Tibial artery (tissue), 4 donors: ENCODE measurements at regions not wholly inside any gene's neighbourhood (a gene's known extent, or its start where the extent isn't known, plus 50 kb on each side); places are given as distances from the start of the nearest gene placed in this dataset.

Experiments used
- DNase-seq, 2 donors: peaks; one replicate each; pipeline ENCODE4 v3.0.0-alpha.2; 2019
- H3K27ac ChIP-seq, 2 donors: fragments of 200-600 bp; sonication (generic) in 1 of 2; 1 replicate in 1 of 2; 2 replicates in 1 of 2; pipeline ENCODE4 v1.5.1; 2018 to 2019; ENCODE audit warnings: mild to moderate bottlenecking in 1 of 2
- H3K27me3 ChIP-seq, 2 donors: fragments of 200-600 bp; sonication (generic) in 1 of 2; one replicate each; pipeline versions ENCODE4 v1.5.1 to v1.6.0; 2016 to 2019
- H3K36me3 ChIP-seq, 3 donors: fragments of 200-600 bp; sonication (generic) in 2 of 3; one replicate each; pipeline ENCODE4 v1.5.1; 2016 to 2019; ENCODE audit warnings: mild to moderate bottlenecking in 2 of 3
- H3K4me1 ChIP-seq, 4 donors: fragments of 200-600 bp; sonication (generic) in 2 of 4; 1 replicate in 3 of 4; 2 replicates in 1 of 4; pipeline ENCODE4 v1.5.1; 2016 to 2019
- H3K4me3 ChIP-seq, 2 donors: fragments of 200-600 bp; sonication (generic) in 1 of 2; 1 replicate in 1 of 2; 2 replicates in 1 of 2; pipeline ENCODE4 v1.5.1; 2018 to 2019; ENCODE audit warnings: mild to moderate bottlenecking in 2 of 2
- H3K9me3 ChIP-seq, 3 donors: fragments of 200-600 bp; sonication (generic) in 1 of 3; one replicate each; pipeline ENCODE4 v1.5.1; 2016 to 2019
- intact Hi-C: fragments of 100-400 bp; cut with DNase I; formaldehyde crosslinking; loops from one replicate; pipeline ENCODE4 v1.15.0; 2023; ENCODE audit warnings: low total_unique reads
- TF ChIP-seq, protein P1 (sequence below), 2 experiments: fragments of 200-600 bp in 1 of 2; fragments of 450-650 bp in 1 of 2; IDR thresholded peaks; one replicate each; pipeline ENCODE4 v1.5.1; 2017 to 2019; ENCODE audit warnings: antibody characterized with exemption in 2 of 2, mild to moderate bottlenecking in 1 of 2, moderate library complexity in 1 of 2

DNA sequence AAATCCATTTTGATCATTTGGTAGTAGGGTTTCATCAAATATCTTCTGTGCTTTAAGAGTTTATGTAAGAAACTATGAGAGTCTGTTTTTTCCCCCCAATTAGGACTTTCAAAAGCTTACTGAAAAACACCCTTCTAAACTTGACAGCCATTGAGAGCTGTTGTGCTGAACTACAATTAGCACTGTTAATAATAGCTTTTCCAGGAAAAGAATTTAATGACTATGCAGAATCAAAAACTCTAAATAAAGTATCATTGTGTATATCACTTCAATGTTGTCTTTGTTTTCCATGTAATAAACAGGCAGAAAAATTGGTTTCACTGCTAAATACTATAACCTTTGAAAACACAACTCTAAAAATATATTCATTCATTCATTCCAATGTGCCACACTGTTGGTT is 121.4 kb upstream of the PDE5A start:
- Histone ChIP-seq H3K27me3 (no peaks in the 10 kb centered on the region), H3K36me3 (no peaks in the 10 kb centered on the region), H3K27ac (peak overlapping the region in 1 of 2 donors; percentile 30), H3K4me1 (peaks cover 0 to 18% (median 2%) of the 10 kb centered on the region in 4 donors), H3K9me3 (no peaks in the 10 kb centered on the region), H3K4me3 (no peak overlapping the region)
- DNase-seq = no peak
- TF ChIP-seq, protein P1, sequence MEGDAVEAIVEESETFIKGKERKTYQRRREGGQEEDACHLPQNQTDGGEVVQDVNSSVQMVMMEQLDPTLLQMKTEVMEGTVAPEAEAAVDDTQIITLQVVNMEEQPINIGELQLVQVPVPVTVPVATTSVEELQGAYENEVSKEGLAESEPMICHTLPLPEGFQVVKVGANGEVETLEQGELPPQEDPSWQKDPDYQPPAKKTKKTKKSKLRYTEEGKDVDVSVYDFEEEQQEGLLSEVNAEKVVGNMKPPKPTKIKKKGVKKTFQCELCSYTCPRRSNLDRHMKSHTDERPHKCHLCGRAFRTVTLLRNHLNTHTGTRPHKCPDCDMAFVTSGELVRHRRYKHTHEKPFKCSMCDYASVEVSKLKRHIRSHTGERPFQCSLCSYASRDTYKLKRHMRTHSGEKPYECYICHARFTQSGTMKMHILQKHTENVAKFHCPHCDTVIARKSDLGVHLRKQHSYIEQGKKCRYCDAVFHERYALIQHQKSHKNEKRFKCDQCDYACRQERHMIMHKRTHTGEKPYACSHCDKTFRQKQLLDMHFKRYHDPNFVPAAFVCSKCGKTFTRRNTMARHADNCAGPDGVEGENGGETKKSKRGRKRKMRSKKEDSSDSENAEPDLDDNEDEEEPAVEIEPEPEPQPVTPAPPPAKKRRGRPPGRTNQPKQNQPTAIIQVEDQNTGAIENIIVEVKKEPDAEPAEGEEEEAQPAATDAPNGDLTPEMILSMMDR (IDR thresholded peaks at IDR 0.05) = no peak
- intact Hi-C loops = no loop called here

DNA sequence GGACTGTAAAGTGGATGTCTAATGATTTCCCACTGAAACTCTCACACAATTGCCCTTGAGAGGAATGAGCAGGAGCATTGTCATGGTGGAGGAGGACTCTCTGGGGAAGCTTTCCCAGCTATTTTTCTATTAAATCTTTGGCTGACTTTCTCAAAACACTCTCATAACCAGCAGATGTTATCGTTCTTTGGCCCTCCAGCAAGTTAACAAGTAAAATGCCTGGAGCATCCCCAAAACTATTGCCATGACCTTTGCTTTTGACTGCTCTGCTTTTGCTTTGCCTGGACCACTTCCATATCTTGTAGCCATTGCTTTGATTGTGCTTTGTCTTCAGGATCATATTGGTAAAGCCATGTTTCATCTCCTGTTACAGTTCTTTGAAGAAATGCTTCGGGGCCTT is 120.2 kb upstream of the PDE5A start:
- Histone ChIP-seq H3K9me3 (no peaks in the 10 kb centered on the region), H3K27me3 (no peaks in the 10 kb centered on the region), H3K27ac (no peak overlapping the region), H3K4me1 (peaks cover 0 to 18% (median 2%) of the 10 kb centered on the region in 4 donors), H3K4me3 (no peak overlapping the region), H3K36me3 (no peaks in the 10 kb centered on the region)
- intact Hi-C loops = no loop called here
- TF ChIP-seq, protein P1 (IDR thresholded peaks at IDR 0.05) = no peak
- DNase-seq = no peak

GRCh38 chr4:119746951-119747350 is 118.3 kb upstream of the PDE5A start:
- peaks cover 0 to 34% (median 2%) of the 10 kb centered on the region in 4 donors for H3K4me1 ChIP-seq
- H3K4me3 ChIP-seq = no peak overlapping the region
- no peaks in the 10 kb centered on the region for H3K9me3 ChIP-seq
- intact Hi-C loops = no loop called here
- TF ChIP-seq, protein P1 (IDR thresholded peaks at IDR 0.05) = no peak
- no peaks in the 10 kb centered on the region for H3K36me3 ChIP-seq
- no peak overlapping the region for H3K27ac ChIP-seq
- H3K27me3 ChIP-seq = no peaks in the 10 kb centered on the region
- DNase-seq = no peak

- Histone ChIP-seq H3K27me3 (no peaks in the 10 kb centered on the region), H3K4me1 (peaks cover 0 to 27% (median under 1%) of the 10 kb centered on the region in 4 donors), H3K4me3 (no peak overlapping the region), H3K36me3 (no peaks in the 10 kb centered on the region), H3K27ac (no peak overlapping the region), H3K9me3 (no peaks in the 10 kb centered on the region)
- no peak for DNase-seq
- TF ChIP-seq, protein P1 (IDR thresholded peaks at IDR 0.05) = no peak
- intact Hi-C loops = no loop called here
Measured at GRCh38 chr4:119745351-119745750, 116.7 kb upstream of the PDE5A start.

DNA sequence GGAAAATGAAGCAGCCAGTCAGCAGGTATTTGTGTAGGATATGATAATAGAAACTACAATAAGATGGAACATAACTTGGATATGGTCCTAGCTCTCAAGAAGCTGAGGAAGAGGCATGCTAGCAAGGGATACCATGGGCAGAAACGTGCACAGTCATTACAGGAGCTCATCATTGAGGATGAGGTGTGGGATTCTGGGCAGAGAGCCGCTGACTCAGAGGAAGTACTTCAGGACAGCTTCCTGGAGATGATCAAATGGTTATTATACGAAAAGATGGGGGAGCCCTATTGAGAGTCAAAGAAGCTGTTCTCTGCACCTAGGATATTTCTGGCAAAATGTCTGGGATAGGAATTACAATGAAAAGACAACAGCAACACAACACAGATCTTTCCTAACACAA is 116.0 kb upstream of the PDE5A start:
- no peak for DNase-seq
- no peaks in the 10 kb centered on the region for H3K9me3 ChIP-seq
- intact Hi-C loops = no loop called here

More for the DNA sequence above, 116.0 kb upstream of the PDE5A start:
- Histone ChIP-seq H3K4me3 (no peak overlapping the region), H3K4me1 (peaks cover 0 to 28% (median 3%) of the 10 kb centered on the region in 4 donors), H3K27me3 (no peaks in the 10 kb centered on the region), H3K27ac (no peak overlapping the region), H3K36me3 (no peaks in the 10 kb centered on the region)
- TF ChIP-seq, protein P1 (IDR thresholded peaks at IDR 0.05) = no peak
